BJ (cell line): ENCODE measurements at regions not wholly inside any gene's neighbourhood (a gene's known extent, or its start where the extent isn't known, plus 50 kb on each side); places are given as distances from the start of the nearest gene placed in this dataset.

Experiments
- CTCF ChIA-PET: fragments of 350-600 bp; formaldehyde crosslinking; extraction: SDS; loops from one replicate; lab custom pipeline; 2021; ENCODE audit warnings: antibody characterized with exemption, inconsistent platforms; lab: Yijun Ruan, JAX
- POLR2A ChIA-PET: fragments of 300-600 bp; sonication (Branson Sonifier 250); formaldehyde crosslinking; extraction: SDS; loops from one replicate; lab custom pipeline; 2021; ENCODE audit warnings: antibody characterized with exemption; lab: Charles Lee
- DNase-seq: peaks from one replicate; pipeline ENCODE4 v3.0.0-alpha.2; 2011; ENCODE audit warnings: low read depth
- H3K27me3 ChIP-seq: 2 replicates; pipeline ENCODE4 v1.6.0; 2011; ENCODE audit warnings: low read length; ENCODE audit not compliant: control insufficient read depth, insufficient read depth
- H3K36me3 ChIP-seq: 2 replicates; pipeline ENCODE4 v1.5.1; 2011; ENCODE audit warnings: low read length; ENCODE audit not compliant: control insufficient read depth, insufficient read depth
- H3K4me3 ChIP-seq: 2 replicates; pipeline ENCODE4 v1.5.1; 2011; ENCODE audit warnings: low read depth, mild to moderate bottlenecking, control low read depth, low read length
- TF ChIP-seq, protein P1 (sequence below): IDR thresholded peaks from 2 replicates; pipeline ENCODE4 v1.5.1; 2011; ENCODE audit warnings: low read depth, mild to moderate bottlenecking, control low read depth, inconsistent platforms, low read length, moderate library complexity; ENCODE audit not compliant: insufficient read depth

DNA sequence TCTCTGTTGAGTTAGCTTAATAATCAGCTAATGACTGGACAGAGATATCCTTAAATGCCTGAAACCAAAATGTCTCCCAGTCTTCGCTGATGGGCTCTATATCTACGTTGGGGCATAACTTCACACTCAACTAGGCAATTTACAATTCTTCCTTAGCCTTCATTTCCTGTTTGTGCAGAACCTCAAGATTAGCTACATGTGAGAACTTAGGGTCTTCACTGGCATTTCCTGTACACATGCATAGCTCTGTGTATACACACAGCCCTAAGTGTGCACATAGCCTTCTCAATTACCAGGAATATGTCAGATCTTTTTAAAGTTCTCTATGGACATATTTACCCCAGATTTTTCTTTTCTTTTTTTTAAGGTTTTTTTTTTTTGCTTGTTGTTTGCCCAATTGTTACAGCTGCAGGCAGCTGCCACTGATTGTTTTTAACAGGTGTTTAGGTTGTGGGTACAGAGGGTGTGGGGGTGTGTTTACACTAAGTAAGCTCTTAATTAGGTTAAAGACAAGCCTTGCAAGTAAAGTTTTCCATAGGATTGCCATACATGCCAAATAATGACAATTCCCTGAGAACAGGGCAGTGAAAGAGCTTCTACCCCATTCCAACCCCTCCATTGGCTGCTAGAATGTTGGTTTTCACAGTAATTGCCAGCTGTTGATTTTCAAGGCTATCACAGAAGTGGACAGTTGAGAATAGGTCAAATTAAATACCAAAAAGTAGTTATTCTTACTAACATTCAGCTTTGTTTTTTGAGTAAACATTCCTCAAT, 441.0 kb downstream of the TLE4 start:
- H3K4me3 ChIP-seq = no peak overlapping the region
- no peaks in the 10 kb centered on the region for H3K36me3 ChIP-seq
- ChIA-PET POLR2A (interaction anchor here (0.6 kb wide), 1 partner anchor 13 kb away, joined by 3 read pairs; no protein-coding TSS in a partner anchor), CTCF (no interaction called here)
- TF ChIP-seq, protein P1, sequence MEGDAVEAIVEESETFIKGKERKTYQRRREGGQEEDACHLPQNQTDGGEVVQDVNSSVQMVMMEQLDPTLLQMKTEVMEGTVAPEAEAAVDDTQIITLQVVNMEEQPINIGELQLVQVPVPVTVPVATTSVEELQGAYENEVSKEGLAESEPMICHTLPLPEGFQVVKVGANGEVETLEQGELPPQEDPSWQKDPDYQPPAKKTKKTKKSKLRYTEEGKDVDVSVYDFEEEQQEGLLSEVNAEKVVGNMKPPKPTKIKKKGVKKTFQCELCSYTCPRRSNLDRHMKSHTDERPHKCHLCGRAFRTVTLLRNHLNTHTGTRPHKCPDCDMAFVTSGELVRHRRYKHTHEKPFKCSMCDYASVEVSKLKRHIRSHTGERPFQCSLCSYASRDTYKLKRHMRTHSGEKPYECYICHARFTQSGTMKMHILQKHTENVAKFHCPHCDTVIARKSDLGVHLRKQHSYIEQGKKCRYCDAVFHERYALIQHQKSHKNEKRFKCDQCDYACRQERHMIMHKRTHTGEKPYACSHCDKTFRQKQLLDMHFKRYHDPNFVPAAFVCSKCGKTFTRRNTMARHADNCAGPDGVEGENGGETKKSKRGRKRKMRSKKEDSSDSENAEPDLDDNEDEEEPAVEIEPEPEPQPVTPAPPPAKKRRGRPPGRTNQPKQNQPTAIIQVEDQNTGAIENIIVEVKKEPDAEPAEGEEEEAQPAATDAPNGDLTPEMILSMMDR = no peak
- no peak for DNase-seq
- H3K27me3 ChIP-seq = no peaks in the 10 kb centered on the region

DNA sequence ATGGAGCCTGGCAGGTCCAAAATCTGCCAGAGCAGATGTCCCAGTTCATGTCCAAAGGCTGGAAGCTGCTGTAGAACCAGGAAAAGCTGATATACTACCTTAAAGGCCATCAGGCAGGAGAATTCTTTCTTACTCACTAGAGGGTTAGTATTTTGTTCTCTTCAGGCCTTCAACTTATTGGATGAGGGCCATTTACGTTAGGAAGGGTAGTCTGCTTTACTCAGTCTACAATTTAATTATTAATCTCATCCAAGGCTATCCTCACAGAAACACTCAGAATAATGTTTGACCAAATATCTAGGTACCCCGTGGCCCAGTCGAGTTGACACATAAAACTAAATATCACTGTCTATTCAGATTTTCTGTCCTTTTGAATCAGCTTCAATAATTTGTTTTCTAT, 437.4 kb downstream of the TLE4 start:
- CTCF ChIA-PET = no interaction called here
- Histone ChIP-seq H3K4me3 (no peak overlapping the region), H3K27me3 (no peaks in the 10 kb centered on the region), H3K36me3 (no peaks in the 10 kb centered on the region)
- POLR2A ChIA-PET = no interaction called here
- TF ChIP-seq, protein P1 = no peak
- no peak for DNase-seq

DNA sequence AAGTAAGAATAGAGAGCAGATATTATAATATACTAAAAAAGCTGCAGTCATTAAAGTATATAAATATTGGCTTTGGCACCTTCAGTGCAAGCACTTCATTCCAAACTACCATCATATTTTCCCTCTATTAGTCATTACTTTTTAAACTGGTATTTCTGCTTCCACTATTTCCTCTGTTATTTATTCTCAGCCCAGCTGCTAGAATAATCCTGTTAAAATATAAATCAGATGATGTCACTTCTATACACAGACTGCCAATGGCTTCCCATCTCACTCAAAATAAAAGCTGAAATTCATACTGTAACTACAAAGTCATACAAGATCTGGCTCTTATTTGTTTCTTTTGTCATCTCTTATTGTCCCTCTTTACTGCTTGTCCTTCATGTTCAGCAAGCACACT, 432.9 kb downstream of the TLE4 start:
- TF ChIP-seq, protein P1 = no peak
- ChIA-PET CTCF (no interaction called here), POLR2A (interaction anchor here (0.5 kb wide), 1 partner anchor 195 kb away, joined by 4 read pairs; no protein-coding TSS in a partner anchor)
- DNase-seq = no peak
- Histone ChIP-seq H3K36me3 (no peaks in the 10 kb centered on the region), H3K27me3 (no peaks in the 10 kb centered on the region), H3K4me3 (no peak overlapping the region)

DNA sequence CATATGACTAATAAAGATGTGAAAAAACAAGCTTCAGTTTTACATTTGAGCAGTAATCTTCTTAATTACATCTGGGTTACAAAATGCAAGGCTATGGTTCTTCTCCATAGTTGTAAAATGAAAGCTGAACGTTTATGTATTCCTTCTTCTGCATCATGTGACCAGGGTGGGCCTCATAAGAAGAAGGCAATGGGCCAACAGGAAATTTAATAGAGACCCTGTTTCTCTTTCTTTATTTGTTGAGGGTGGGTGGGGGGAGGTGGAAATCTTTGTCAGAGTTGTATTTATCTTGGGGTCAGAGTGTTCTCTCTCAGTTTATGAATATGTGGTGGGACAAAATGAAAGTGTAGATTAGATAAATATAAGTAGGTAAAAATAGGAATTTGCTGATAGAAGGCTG, 418.8 kb downstream of the TLE4 start:
- Histone ChIP-seq H3K27me3 (no peaks in the 10 kb centered on the region; the same call in 1 of the 2 replicates), H3K36me3 (no peaks in the 10 kb centered on the region), H3K4me3 (no peak overlapping the region)
- TF ChIP-seq, protein P1 = no peak
- no peak for DNase-seq
- ChIA-PET CTCF (interaction anchor here (0.6 kb wide), 1 partner anchor 16 kb away, joined by 4 read pairs; no protein-coding TSS in a partner anchor), POLR2A (no interaction called here)

DNA sequence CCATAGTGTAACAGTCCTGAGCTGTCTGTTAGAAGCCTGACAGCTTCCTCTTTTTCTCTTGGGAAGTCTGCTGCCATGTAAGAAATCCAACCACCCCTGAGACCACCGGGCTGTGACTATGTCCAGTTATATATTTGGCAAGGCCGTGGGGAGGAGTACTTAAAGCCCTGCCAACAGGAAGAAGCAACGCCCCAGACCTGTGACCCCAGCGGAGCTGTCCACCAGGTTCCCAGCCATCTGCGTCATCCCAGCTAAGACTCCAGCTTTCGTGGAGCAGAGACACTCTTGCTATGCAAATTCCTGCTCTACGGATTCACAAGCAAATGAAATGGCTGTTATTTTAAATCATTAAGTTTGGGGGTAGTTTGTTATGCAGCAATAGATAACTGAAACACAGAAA, 417.3 kb downstream of the TLE4 start:
- H3K36me3 ChIP-seq = no peaks in the 10 kb centered on the region
- ChIA-PET POLR2A (no interaction called here), CTCF (interaction anchor here (0.5 kb wide), 1 partner anchor 11 kb away, joined by 3 read pairs; no protein-coding TSS in a partner anchor)

More for the DNA sequence above, 417.3 kb downstream of the TLE4 start:
- DNase-seq = no peak
- Histone ChIP-seq H3K27me3 (no peaks in the 10 kb centered on the region; the same call in 1 of the 2 replicates), H3K4me3 (no peak overlapping the region)
- TF ChIP-seq, protein P1 = no peak
